Breast epithelium (tissue), 3 donors: ENCODE measurements at regions not wholly inside any gene's neighbourhood (a gene's known extent, or its start where the extent isn't known, plus 50 kb on each side); places are given as distances from the start of the nearest gene placed in this dataset.

Experiments
- POLR2A ChIP-seq: fragments of 450-650 bp; IDR thresholded peaks from one replicate; pipeline ENCODE4 v1.6.1; 2016; ENCODE audit warnings: antibody characterized with exemption, mild to moderate bottlenecking, moderate library complexity
- POLR2AphosphoS5 ChIP-seq, 3 donors: sonication (generic); formaldehyde crosslinking; IDR thresholded peaks; one replicate each; pipeline ENCODE4 v1.6.1; 2017; ENCODE audit warnings: antibody characterized with exemption in 3 of 3
- TF ChIP-seq, protein P1 (sequence below), 3 donors: fragments of 450-650 bp; IDR thresholded peaks; one replicate each; pipeline ENCODE4 v1.5.1; 2016 to 2017; ENCODE audit warnings: antibody characterized with exemption in 3 of 3, mild to moderate bottlenecking in 3 of 3, moderate library complexity in 3 of 3

- TF ChIP-seq, protein P1, sequence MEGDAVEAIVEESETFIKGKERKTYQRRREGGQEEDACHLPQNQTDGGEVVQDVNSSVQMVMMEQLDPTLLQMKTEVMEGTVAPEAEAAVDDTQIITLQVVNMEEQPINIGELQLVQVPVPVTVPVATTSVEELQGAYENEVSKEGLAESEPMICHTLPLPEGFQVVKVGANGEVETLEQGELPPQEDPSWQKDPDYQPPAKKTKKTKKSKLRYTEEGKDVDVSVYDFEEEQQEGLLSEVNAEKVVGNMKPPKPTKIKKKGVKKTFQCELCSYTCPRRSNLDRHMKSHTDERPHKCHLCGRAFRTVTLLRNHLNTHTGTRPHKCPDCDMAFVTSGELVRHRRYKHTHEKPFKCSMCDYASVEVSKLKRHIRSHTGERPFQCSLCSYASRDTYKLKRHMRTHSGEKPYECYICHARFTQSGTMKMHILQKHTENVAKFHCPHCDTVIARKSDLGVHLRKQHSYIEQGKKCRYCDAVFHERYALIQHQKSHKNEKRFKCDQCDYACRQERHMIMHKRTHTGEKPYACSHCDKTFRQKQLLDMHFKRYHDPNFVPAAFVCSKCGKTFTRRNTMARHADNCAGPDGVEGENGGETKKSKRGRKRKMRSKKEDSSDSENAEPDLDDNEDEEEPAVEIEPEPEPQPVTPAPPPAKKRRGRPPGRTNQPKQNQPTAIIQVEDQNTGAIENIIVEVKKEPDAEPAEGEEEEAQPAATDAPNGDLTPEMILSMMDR (IDR thresholded peaks at IDR 0.05), result no peak
- TF ChIP-seq POLR2AphosphoS5 (IDR thresholded peaks at IDR 0.05) (no peak), POLR2A (no peak)
Observed at GRCh38 chr16:17001471-17001870, 469.3 kb downstream of the XYLT1 start.
